ENCODE measurements at regions not wholly inside any gene's neighbourhood (a gene's known extent, or its start where the extent isn't known, plus 50 kb on each side); places are given as distances from the start of the nearest gene placed in this dataset.

DNA sequence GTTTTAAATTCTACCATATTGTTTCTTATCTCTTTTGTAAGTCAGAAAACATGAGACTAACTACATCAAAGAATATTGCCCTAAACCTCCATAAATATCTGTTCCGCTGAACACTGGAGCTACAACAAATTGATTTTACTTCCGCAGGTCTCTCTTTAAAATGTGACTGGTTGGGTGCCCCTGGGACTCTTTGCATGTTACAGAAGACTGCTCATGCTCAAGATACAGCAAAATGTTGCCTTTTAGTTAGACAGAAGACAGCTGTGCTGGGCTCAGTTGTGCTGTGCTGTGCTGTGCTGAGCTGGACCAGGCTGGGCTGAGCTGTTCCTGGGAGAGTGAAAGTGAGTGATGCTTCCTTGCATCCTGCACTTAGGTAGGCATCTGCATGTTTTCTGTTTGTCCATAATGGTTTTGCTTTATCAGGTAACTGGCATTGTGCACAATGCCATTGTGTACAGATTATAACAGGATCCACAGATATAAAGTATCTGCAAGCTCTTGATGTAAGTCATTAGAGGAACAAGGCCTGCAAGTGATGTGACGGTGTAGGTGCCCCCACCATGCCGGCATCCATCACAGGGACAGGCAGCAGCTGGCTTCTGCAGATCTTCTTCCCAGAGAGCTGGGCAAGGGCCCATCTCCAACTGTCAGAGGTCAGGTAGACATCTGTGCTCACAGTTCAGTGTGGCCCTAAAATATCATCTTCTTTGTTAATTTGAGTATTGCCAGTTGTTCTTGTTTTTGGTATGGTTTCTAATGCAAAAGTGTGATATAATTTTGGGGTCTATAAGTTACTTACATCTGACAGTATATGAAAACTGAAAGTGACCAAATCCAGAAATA is 972.5 kb upstream of the CELF2 start:
- ATAC-seq: no peak

DNA sequence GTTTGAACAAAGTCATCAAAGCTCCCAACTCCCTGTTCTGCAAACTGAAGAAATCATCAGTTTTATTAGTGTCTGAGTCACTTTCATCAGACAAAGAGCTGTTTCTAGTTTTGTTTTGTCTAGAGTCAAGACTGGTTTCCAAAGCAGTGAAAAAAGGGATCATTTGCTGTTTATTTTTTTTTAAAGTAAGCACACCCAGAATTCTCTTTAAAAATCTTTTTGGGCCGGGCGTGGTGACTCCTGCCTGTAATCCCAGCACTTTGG is 972.0 kb upstream of the CELF2 start:
- H3K27me3 ChIP-seq (ENCODE audit: low read depth): no peaks in the 10 kb centered on the region
- DNase-seq (no peak), ATAC-seq (no peak)
- no peaks in the 10 kb centered on the region for H3K9me3 ChIP-seq
- no peaks in the 10 kb centered on the region for H3K36me3 ChIP-seq
- intact Hi-C loops (cut with DNase I): no loop called here
- TF ChIP-seq, protein P1, sequence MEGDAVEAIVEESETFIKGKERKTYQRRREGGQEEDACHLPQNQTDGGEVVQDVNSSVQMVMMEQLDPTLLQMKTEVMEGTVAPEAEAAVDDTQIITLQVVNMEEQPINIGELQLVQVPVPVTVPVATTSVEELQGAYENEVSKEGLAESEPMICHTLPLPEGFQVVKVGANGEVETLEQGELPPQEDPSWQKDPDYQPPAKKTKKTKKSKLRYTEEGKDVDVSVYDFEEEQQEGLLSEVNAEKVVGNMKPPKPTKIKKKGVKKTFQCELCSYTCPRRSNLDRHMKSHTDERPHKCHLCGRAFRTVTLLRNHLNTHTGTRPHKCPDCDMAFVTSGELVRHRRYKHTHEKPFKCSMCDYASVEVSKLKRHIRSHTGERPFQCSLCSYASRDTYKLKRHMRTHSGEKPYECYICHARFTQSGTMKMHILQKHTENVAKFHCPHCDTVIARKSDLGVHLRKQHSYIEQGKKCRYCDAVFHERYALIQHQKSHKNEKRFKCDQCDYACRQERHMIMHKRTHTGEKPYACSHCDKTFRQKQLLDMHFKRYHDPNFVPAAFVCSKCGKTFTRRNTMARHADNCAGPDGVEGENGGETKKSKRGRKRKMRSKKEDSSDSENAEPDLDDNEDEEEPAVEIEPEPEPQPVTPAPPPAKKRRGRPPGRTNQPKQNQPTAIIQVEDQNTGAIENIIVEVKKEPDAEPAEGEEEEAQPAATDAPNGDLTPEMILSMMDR (IDR thresholded peaks at IDR 0.05): no peak
- H3K4me3 ChIP-seq: no peak overlapping the region
- no peak overlapping the region for H3K27ac ChIP-seq
- no peaks in the 10 kb centered on the region for H3K4me1 ChIP-seq

More for the DNA sequence above, 972.5 kb upstream of the CELF2 start:
- H3K4me1 ChIP-seq: no peaks in the 10 kb centered on the region
- no peak overlapping the region for H3K4me3 ChIP-seq
- H3K27me3 ChIP-seq (ENCODE audit: low read depth): no peaks in the 10 kb centered on the region
- TF ChIP-seq, protein P1 (IDR thresholded peaks at IDR 0.05): no peak
- H3K27ac ChIP-seq: no peak overlapping the region
- no peaks in the 10 kb centered on the region for H3K36me3 ChIP-seq
- no peaks in the 10 kb centered on the region for H3K9me3 ChIP-seq
- no peak for DNase-seq
- intact Hi-C loops (cut with DNase I): no loop called here

DNA sequence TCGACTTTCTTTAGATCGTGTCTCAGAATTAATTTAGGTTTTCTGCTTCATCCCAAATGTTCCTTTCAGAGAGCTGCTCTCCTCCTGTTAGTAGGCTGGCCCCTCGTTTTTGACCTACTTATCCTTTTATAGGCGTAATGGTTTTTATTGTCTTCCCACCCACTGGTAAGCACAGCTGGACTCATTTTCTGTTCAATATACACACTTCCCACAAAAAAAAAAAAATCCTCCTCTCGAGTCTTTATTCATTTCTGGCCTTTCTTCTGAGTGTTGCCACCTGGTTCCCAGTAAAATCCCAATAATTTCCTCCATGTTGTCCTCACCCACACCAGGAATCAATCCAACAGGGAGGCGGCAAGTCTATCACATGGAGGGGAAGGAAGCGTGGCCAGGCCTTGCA is 970.2 kb upstream of the CELF2 start:
- H3K27ac ChIP-seq: no peak overlapping the region
- DNase-seq (no peak), ATAC-seq (no peak)
- no peak overlapping the region for H3K4me3 ChIP-seq
- no peaks in the 10 kb centered on the region for H3K36me3 ChIP-seq
- no peaks in the 10 kb centered on the region for H3K4me1 ChIP-seq
- no peaks in the 10 kb centered on the region for H3K9me3 ChIP-seq
- TF ChIP-seq, protein P1 (IDR thresholded peaks at IDR 0.05): no peak
- intact Hi-C loops (cut with DNase I): no loop called here
- H3K27me3 ChIP-seq (ENCODE audit: low read depth): no peaks in the 10 kb centered on the region

DNA sequence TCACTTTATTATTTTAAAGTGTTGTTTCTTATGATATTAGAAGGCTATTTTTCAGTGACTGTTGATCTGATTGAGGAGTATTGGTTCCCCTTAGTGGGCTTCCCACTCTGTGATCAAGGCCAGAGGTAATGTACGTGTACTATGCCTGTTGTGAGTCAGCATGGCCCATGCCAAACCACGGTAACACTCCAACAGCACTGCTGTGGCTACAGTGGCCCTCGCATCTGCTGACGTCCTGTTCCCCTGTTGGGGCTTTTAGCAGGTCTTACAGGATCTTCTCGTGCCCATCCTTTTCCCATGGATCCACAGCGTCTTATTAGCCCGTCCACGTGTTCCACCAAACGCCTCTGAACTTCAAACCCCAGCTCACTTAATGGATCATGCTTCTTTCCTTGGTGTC is 964.6 kb upstream of the CELF2 start:
- intact Hi-C loops (cut with DNase I): no loop called here
- no peaks in the 10 kb centered on the region for H3K9me3 ChIP-seq
- H3K27me3 ChIP-seq (ENCODE audit: low read depth): no peaks in the 10 kb centered on the region
- no peaks in the 10 kb centered on the region for H3K4me1 ChIP-seq
- no peaks in the 10 kb centered on the region for H3K36me3 ChIP-seq
- no peak overlapping the region for H3K4me3 ChIP-seq
- H3K27ac ChIP-seq: no peak overlapping the region
- no peak for DNase-seq
- ATAC-seq: no peak
- TF ChIP-seq, protein P1 (IDR thresholded peaks at IDR 0.05): no peak

DNA sequence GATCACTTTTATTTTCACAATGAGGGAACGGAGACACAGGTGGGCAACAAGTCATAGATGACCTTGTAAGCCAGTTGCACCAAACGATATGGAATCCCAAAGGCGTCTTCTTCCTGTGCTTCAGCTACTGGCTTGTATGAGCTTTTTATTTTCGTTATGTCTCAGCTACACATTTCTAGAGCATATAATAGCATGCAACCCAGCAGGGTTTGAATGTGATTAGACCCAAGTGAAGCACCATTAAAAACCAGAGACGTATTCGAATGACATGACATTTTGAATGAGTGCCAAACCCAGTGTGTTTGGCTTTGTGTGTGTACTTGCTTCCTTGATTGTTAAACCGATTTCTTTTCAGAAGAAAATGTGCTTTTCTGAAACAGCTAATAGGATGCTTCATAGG is 963.2 kb upstream of the CELF2 start:
- DNase-seq (no peak), ATAC-seq (no peak)
- Histone ChIP-seq H3K27ac (no peak overlapping the region), H3K4me3 (no peak overlapping the region), H3K36me3 (no peaks in the 10 kb centered on the region), H3K4me1 (no peaks in the 10 kb centered on the region), H3K9me3 (no peaks in the 10 kb centered on the region), H3K27me3 (ENCODE audit: low read depth) (no peaks in the 10 kb centered on the region)
- intact Hi-C loops (cut with DNase I): no loop called here
- TF ChIP-seq, protein P1 (IDR thresholded peaks at IDR 0.05): no peak
